Neural progenitor cell (in vitro differentiated cells): ENCODE measurements at regions not wholly inside any gene's neighbourhood (a gene's known extent, or its start where the extent isn't known, plus 50 kb on each side); places are given as distances from the start of the nearest gene placed in this dataset.

Source experiments
- CTCF ChIP-seq: fragments of 200-600 bp; sonication (generic); IDR thresholded peaks from 2 replicates; pipeline ENCODE4 v1.5.1; 2017; ENCODE audit warnings: antibody characterized with exemption, mild to moderate bottlenecking
- EZH2 ChIP-seq: fragments of 200-600 bp; sonication (generic); IDR thresholded peaks from 2 replicates; pipeline ENCODE4 v1.6.1; 2017; ENCODE audit warnings: antibody characterized with exemption, mild to moderate bottlenecking, moderate library complexity

DNA sequence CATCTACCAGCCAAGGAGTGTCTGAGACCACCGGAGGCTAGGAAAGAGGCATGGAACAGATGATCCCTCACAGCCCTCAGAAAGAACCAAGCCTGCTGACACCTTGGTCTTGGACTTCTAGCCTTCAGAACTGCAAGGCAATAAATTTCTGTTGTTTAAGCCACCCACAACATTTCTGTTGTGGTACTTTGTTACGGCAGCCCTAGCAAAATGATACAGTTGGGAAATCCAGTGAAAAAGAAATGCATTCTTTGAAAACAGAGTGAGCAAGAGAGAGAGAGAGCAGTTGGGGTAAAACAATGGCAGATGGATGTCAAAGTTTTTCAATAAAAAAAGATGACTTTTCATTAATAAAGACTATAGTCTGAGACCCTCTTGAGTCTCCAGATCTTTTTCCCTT is 219.4 kb downstream of the NFKBIZ start:
- no peak for TF ChIP-seq EZH2
- no peak for TF ChIP-seq CTCF
